WTC11 (cell line): ENCODE measurements at regions not wholly inside any gene's neighbourhood (a gene's known extent, or its start where the extent isn't known, plus 50 kb on each side); places are given as distances from the start of the nearest gene placed in this dataset.

ENCODE experiments used
- ATAC-seq: fragments of 200-7000 bp; cut with Tn5 transposase; 2 replicates; pipeline ENCODE4 v1.10.0; 2021; ENCODE audit warnings: mild to moderate bottlenecking, moderate library complexity
- CTCF ChIA-PET: fragments of 300-600 bp; sonication (Branson Sonifier 250); formaldehyde crosslinking; loops from one replicate; lab custom pipeline; 2021; ENCODE audit warnings: antibody characterized with exemption; lab: Charles Lee
- POLR2A ChIA-PET: fragments of 350-600 bp; sonication (Branson Sonifier 250); formaldehyde crosslinking; loops from one replicate; lab custom pipeline; 2021; ENCODE audit warnings: antibody characterized with exemption; lab: Charles Lee
- DNase-seq: peaks from one replicate; pipeline ENCODE4 v3.0.0; 2021; ENCODE audit warnings: low spot score
- H3K27ac Mint-ChIP-seq: 2 replicates; pipeline ENCODE4 v1.8.0; 2021; ENCODE audit warnings: mixed read lengths
- H3K27me3 Mint-ChIP-seq: 2 replicates; pipeline ENCODE4 v1.8.0; 2021; ENCODE audit warnings: low read depth, mild to moderate bottlenecking, moderate library complexity, mixed read lengths
- H3K36me3 Mint-ChIP-seq: 2 replicates; pipeline ENCODE4 v1.8.0; 2021; ENCODE audit warnings: mixed read lengths
- H3K4me1 Mint-ChIP-seq: 2 replicates; pipeline ENCODE4 v1.8.0; 2022; ENCODE audit warnings: mixed read lengths
- H3K4me3 Mint-ChIP-seq: 2 replicates; pipeline ENCODE4 v1.8.0; 2021; ENCODE audit warnings: mild to moderate bottlenecking, moderate library complexity, mixed read lengths
- H3K9me3 Mint-ChIP-seq: 2 replicates; pipeline ENCODE4 v1.8.0; 2021; ENCODE audit warnings: mixed read lengths
- E2F4 ChIP-seq: sonication (generic); formaldehyde crosslinking; IDR thresholded peaks from 2 replicates; pipeline ENCODE4 v1.8.1; 2022; ENCODE audit warnings: low read depth, mild to moderate bottlenecking, moderate library complexity, missing genetic modification reagents, borderline replicate concordance
- FOXK1 ChIP-seq: sonication (generic); formaldehyde crosslinking; IDR thresholded peaks from 2 replicates; pipeline ENCODE4 v1.8.0; 2022; ENCODE audit warnings: mild to moderate bottlenecking, moderate library complexity, missing genetic modification reagents
- HMGA2 ChIP-seq: fragments of 250-450 bp; sonication (Bioruptor Pico); IDR thresholded peaks from 2 replicates; pipeline ENCODE4 v1.4.0; 2021; ENCODE audit warnings: mild to moderate bottlenecking, moderate library complexity
- IRF2 ChIP-seq: sonication (generic); formaldehyde crosslinking; IDR thresholded peaks from 2 replicates; pipeline ENCODE4 v1.8.0; 2022; ENCODE audit warnings: low read depth, missing genetic modification reagents, borderline replicate concordance
- NFE2L1 ChIP-seq: sonication (generic); formaldehyde crosslinking; IDR thresholded peaks from 2 replicates; pipeline ENCODE4 v1.8.1; 2023; ENCODE audit warnings: missing genetic modification reagents
- NR1H2 ChIP-seq: sonication (generic); formaldehyde crosslinking; IDR thresholded peaks from 2 replicates; pipeline ENCODE4 v1.9.0; 2021; ENCODE audit warnings: mild to moderate bottlenecking, moderate library complexity, missing genetic modification reagents
- NR3C1 ChIP-seq: sonication (generic); formaldehyde crosslinking; conservative IDR thresholded peaks from 2 replicates; pipeline ENCODE4 v1.8.1; 2023; ENCODE audit warnings: low read depth, mild to moderate bottlenecking, missing genetic modification reagents
- OVOL2 ChIP-seq: fragments of 250-450 bp; sonication (Bioruptor Pico); IDR thresholded peaks from 2 replicates; pipeline ENCODE4 v1.9.0; 2021; ENCODE audit warnings: mild to moderate bottlenecking, borderline replicate concordance
- PRDM15 ChIP-seq: sonication (generic); formaldehyde crosslinking; IDR thresholded peaks from 2 replicates; pipeline ENCODE4 v1.8.0; 2022; ENCODE audit warnings: missing genetic modification reagents
- PREB ChIP-seq: sonication (generic); formaldehyde crosslinking; IDR thresholded peaks from 2 replicates; pipeline ENCODE4 v1.8.1; 2022; ENCODE audit warnings: mild to moderate bottlenecking, missing genetic modification reagents, moderate library complexity, borderline replicate concordance
- RELA ChIP-seq: sonication (generic); formaldehyde crosslinking; IDR thresholded peaks from 2 replicates; pipeline ENCODE4 v1.8.1; 2022; ENCODE audit warnings: missing genetic modification reagents, mild to moderate bottlenecking, borderline replicate concordance
- ZNF232 ChIP-seq: sonication (generic); formaldehyde crosslinking; IDR thresholded peaks from 2 replicates; pipeline ENCODE4 v1.8.0; 2022; ENCODE audit warnings: mild to moderate bottlenecking, missing genetic modification reagents
- ZNF281 ChIP-seq: sonication (generic); formaldehyde crosslinking; IDR thresholded peaks from 2 replicates; pipeline ENCODE4 v1.8.0; 2023; ENCODE audit warnings: mild to moderate bottlenecking, missing genetic modification reagents
- TF ChIP-seq, protein P1 (sequence below): fragments of 250-450 bp; sonication (Bioruptor Pico); IDR thresholded peaks from 2 replicates; pipeline ENCODE4 v1.9.0; 2021; ENCODE audit warnings: moderate library complexity, mild to moderate bottlenecking, inconsistent platforms, borderline replicate concordance
- TF ChIP-seq, protein P2 (sequence below): sonication (generic); formaldehyde crosslinking; IDR thresholded peaks from 2 replicates; pipeline ENCODE4 v1.8.0; 2023; ENCODE audit warnings: missing genetic modification reagents, mild to moderate bottlenecking, borderline replicate concordance
- TF ChIP-seq, protein P3 (sequence below): sonication (generic); formaldehyde crosslinking; IDR thresholded peaks from 2 replicates; pipeline ENCODE4 v1.8.1; 2023; ENCODE audit warnings: mild to moderate bottlenecking, missing genetic modification reagents, borderline replicate concordance
- TF ChIP-seq, protein P4 (sequence below): sonication (generic); formaldehyde crosslinking; IDR thresholded peaks from 2 replicates; pipeline ENCODE4 v1.8.0; 2022; ENCODE audit warnings: mild to moderate bottlenecking, missing genetic modification reagents

- H3K27me3 Mint-ChIP-seq: no peaks in the 10 kb centered on the region
- no peaks in the 10 kb centered on the region for H3K36me3 Mint-ChIP-seq
- ChIA-PET CTCF (no interaction called here), POLR2A (no interaction called here)
- no peak overlapping the region for H3K27ac Mint-ChIP-seq
- TF ChIP-seq, protein P1, sequence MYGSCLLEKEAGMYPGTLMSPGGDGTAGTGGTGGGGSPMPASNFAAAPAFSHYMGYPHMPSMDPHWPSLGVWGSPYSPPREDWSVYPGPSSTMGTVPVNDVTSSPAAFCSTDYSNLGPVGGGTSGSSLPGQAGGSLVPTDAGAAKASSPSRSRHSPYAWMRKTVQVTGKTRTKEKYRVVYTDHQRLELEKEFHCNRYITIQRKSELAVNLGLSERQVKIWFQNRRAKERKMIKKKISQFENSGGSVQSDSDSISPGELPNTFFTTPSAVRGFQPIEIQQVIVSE (CRISPR knock-in tag): no peak
- TF ChIP-seq RELA (no peak), FOXK1 (CRISPR knock-in tag) (no peak), OVOL2 (CRISPR knock-in tag) (no peak), PRDM15 (CRISPR knock-in tag) (no peak), ZNF232 (CRISPR knock-in tag) (no peak), NFE2L1 (CRISPR knock-in tag) (no peak), HMGA2 (CRISPR knock-in tag) (no peak), IRF2 (CRISPR knock-in tag) (no peak), NR3C1 (no peak), NR1H2 (CRISPR knock-in tag) (no peak), E2F4 (CRISPR knock-in tag) (no peak), ZNF281 (CRISPR knock-in tag) (no peak), PREB (CRISPR knock-in tag) (no peak)
- TF ChIP-seq, protein P2, sequence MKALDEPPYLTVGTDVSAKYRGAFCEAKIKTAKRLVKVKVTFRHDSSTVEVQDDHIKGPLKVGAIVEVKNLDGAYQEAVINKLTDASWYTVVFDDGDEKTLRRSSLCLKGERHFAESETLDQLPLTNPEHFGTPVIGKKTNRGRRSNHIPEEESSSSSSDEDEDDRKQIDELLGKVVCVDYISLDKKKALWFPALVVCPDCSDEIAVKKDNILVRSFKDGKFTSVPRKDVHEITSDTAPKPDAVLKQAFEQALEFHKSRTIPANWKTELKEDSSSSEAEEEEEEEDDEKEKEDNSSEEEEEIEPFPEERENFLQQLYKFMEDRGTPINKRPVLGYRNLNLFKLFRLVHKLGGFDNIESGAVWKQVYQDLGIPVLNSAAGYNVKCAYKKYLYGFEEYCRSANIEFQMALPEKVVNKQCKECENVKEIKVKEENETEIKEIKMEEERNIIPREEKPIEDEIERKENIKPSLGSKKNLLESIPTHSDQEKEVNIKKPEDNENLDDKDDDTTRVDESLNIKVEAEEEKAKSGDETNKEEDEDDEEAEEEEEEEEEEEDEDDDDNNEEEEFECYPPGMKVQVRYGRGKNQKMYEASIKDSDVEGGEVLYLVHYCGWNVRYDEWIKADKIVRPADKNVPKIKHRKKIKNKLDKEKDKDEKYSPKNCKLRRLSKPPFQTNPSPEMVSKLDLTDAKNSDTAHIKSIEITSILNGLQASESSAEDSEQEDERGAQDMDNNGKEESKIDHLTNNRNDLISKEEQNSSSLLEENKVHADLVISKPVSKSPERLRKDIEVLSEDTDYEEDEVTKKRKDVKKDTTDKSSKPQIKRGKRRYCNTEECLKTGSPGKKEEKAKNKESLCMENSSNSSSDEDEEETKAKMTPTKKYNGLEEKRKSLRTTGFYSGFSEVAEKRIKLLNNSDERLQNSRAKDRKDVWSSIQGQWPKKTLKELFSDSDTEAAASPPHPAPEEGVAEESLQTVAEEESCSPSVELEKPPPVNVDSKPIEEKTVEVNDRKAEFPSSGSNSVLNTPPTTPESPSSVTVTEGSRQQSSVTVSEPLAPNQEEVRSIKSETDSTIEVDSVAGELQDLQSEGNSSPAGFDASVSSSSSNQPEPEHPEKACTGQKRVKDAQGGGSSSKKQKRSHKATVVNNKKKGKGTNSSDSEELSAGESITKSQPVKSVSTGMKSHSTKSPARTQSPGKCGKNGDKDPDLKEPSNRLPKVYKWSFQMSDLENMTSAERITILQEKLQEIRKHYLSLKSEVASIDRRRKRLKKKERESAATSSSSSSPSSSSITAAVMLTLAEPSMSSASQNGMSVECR (CRISPR knock-in tag): no peak
- TF ChIP-seq, protein P3, sequence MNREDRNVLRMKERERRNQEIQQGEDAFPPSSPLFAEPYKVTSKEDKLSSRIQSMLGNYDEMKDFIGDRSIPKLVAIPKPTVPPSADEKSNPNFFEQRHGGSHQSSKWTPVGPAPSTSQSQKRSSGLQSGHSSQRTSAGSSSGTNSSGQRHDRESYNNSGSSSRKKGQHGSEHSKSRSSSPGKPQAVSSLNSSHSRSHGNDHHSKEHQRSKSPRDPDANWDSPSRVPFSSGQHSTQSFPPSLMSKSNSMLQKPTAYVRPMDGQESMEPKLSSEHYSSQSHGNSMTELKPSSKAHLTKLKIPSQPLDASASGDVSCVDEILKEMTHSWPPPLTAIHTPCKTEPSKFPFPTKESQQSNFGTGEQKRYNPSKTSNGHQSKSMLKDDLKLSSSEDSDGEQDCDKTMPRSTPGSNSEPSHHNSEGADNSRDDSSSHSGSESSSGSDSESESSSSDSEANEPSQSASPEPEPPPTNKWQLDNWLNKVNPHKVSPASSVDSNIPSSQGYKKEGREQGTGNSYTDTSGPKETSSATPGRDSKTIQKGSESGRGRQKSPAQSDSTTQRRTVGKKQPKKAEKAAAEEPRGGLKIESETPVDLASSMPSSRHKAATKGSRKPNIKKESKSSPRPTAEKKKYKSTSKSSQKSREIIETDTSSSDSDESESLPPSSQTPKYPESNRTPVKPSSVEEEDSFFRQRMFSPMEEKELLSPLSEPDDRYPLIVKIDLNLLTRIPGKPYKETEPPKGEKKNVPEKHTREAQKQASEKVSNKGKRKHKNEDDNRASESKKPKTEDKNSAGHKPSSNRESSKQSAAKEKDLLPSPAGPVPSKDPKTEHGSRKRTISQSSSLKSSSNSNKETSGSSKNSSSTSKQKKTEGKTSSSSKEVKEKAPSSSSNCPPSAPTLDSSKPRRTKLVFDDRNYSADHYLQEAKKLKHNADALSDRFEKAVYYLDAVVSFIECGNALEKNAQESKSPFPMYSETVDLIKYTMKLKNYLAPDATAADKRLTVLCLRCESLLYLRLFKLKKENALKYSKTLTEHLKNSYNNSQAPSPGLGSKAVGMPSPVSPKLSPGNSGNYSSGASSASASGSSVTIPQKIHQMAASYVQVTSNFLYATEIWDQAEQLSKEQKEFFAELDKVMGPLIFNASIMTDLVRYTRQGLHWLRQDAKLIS (CRISPR knock-in tag): no peak
- TF ChIP-seq, protein P4, sequence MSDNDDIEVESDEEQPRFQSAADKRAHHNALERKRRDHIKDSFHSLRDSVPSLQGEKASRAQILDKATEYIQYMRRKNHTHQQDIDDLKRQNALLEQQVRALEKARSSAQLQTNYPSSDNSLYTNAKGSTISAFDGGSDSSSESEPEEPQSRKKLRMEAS (CRISPR knock-in tag): no peak
- no peak overlapping the region for H3K4me3 Mint-ChIP-seq
- H3K4me1 Mint-ChIP-seq: no peaks in the 10 kb centered on the region
- ATAC-seq (no peak), DNase-seq (no peak)
- peaks cover 19% of the 10 kb centered on the region for H3K9me3 Mint-ChIP-seq
Observed at GRCh38 chr1:195130598-195130997, 1477.6 kb downstream of the KCNT2 start.
